Keratinocyte (primary cell): ENCODE measurements at regions not wholly inside any gene's neighbourhood (a gene's known extent, or its start where the extent isn't known, plus 50 kb on each side); places are given as distances from the start of the nearest gene placed in this dataset.

Source experiments
- DNase-seq: peaks from one replicate; pipeline ENCODE4 v3.0.0-alpha.2; 2011; ENCODE audit warnings: low read depth, missing footprints, low spot score
- FAIRE-seq: peaks from 2 replicates; lab custom pipeline; 2011; peaks lifted over from hg19 to GRCh38; lab: Jason Lieb, UNC
- H2AFZ ChIP-seq: 2 replicates; pipeline ENCODE4 v1.6.0; 2012; ENCODE audit warnings: low read length, control low read depth, inconsistent platforms; ENCODE audit not compliant: control insufficient read depth
- H3K27ac ChIP-seq: 2 replicates; pipeline ENCODE4 v1.5.1; 2011; ENCODE audit warnings: low read length; ENCODE audit not compliant: control insufficient read depth, insufficient read depth
- H3K27me3 ChIP-seq: 3 replicates; pipeline ENCODE4 v1.6.0; 2011; ENCODE audit warnings: low read length; ENCODE audit not compliant: control insufficient read depth, insufficient read depth; ENCODE audit errors: extremely low read depth
- H3K36me3 ChIP-seq, 2 experiments: 2 replicates in 1 of 2; 3 replicates in 1 of 2; pipeline ENCODE4 v1.5.1; 2011; ENCODE audit warnings: low read length in 2 of 2, mild to moderate bottlenecking in 1 of 2; ENCODE audit not compliant: control insufficient read depth in 2 of 2, insufficient read depth in 2 of 2; ENCODE audit errors: extremely low read depth in 1 of 2
- H3K4me1 ChIP-seq: 3 replicates; pipeline ENCODE4 v1.5.1; 2011; ENCODE audit warnings: low read length; ENCODE audit not compliant: control insufficient read depth, insufficient read depth; ENCODE audit errors: extremely low read depth
- H3K4me2 ChIP-seq: 3 replicates; pipeline ENCODE4 v1.6.0; 2011; ENCODE audit warnings: low read depth, low read length; ENCODE audit not compliant: control insufficient read depth, insufficient read depth; ENCODE audit errors: extremely low read depth
- H3K4me3 ChIP-seq, 3 experiments: fragments of 200-600 bp in 1 of 3; sonication (generic) in 1 of 3; 2 replicates in 2 of 3; 3 replicates in 1 of 3; pipeline ENCODE4 v1.5.1; 2011 to 2016; ENCODE audit warnings: low read length in 3 of 3, mild to moderate bottlenecking in 3 of 3, control low read depth in 2 of 3, inconsistent platforms in 1 of 3, low read depth in 1 of 3, mixed read lengths in 1 of 3, mixed run types in 1 of 3, moderate library complexity in 1 of 3; ENCODE audit not compliant: control insufficient read depth in 2 of 3, insufficient read depth in 2 of 3; ENCODE audit errors: extremely low read depth in 1 of 3
- H3K79me2 ChIP-seq: 2 replicates; pipeline ENCODE4 v1.6.0; 2012; ENCODE audit warnings: low read length; ENCODE audit not compliant: control insufficient read depth, insufficient read depth
- H3K9ac ChIP-seq: 3 replicates; pipeline ENCODE4 v1.6.0; 2011; ENCODE audit warnings: low read length; ENCODE audit not compliant: control insufficient read depth, insufficient read depth; ENCODE audit errors: extremely low read depth
- H3K9me1 ChIP-seq: 3 replicates; pipeline ENCODE4 v1.6.0; 2011; ENCODE audit warnings: low read length; ENCODE audit not compliant: control insufficient read depth, insufficient read depth; ENCODE audit errors: extremely low read depth
- H3K9me3 ChIP-seq: 2 replicates; pipeline ENCODE4 v1.5.1; 2012; ENCODE audit warnings: low read depth, low read length; ENCODE audit not compliant: control insufficient read depth
- H4K20me1 ChIP-seq: 3 replicates; pipeline ENCODE4 v1.6.0; 2011; ENCODE audit warnings: low read length; ENCODE audit not compliant: control insufficient read depth, insufficient read depth; ENCODE audit errors: extremely low read depth
- CTCF ChIP-seq, 3 experiments: IDR thresholded peaks in 1 of 3; conservative IDR thresholded peaks in 1 of 3; optimal IDR thresholded peaks in 1 of 3; 2 replicates in 2 of 3; 3 replicates in 1 of 3; pipeline versions ENCODE3 to v1.5.1; 2011; ENCODE audit warnings: low read length in 3 of 3, mild to moderate bottlenecking in 3 of 3, moderate library complexity in 2 of 3, control low read depth in 1 of 3, inconsistent platforms in 1 of 3; ENCODE audit not compliant: insufficient read depth in 2 of 3; ENCODE audit errors: extremely low read depth in 1 of 3
- EZH2 ChIP-seq: IDR thresholded peaks from one replicate; pipeline ENCODE4 v1.6.1; 2012; ENCODE audit warnings: inconsistent platforms, mild to moderate bottlenecking, low read length, moderate library complexity
- dilution Hi-C: fragments of 300-500 bp; cut with MboI; formaldehyde crosslinking; loops from one replicate; pipeline ENCODE4 v1.7.0; 2020; ENCODE audit warnings: low sequenced_read_pairs; ENCODE audit not compliant: extremely low pct_ligation_motif_present

GRCh38 chr6:121578216-121578615, 142.8 kb downstream of the GJA1 start:
- no peak for DNase-seq
- no peaks in the 10 kb centered on the region for H3K4me1 ChIP-seq
- no peaks in the 10 kb centered on the region for H4K20me1 ChIP-seq
- no peak for TF ChIP-seq EZH2
- FAIRE-seq = no peak
- dilution Hi-C loops = no loop called here
- H3K9me1 ChIP-seq = no peaks in the 10 kb centered on the region
- H3K79me2 ChIP-seq = no peaks in the 10 kb centered on the region
- no peaks in the 10 kb centered on the region for H3K9me3 ChIP-seq
- H3K9ac ChIP-seq = no peak overlapping the region
- H3K36me3 ChIP-seq = no peaks in the 10 kb centered on the region
- no peak overlapping the region for H2AFZ ChIP-seq
- H3K4me2 ChIP-seq = no peak overlapping the region
- no peak overlapping the region for H3K4me3 ChIP-seq
- no peaks in the 10 kb centered on the region for H3K27me3 ChIP-seq
- no peak overlapping the region for H3K27ac ChIP-seq

- no peak overlapping the region for H2AFZ ChIP-seq
- H3K9me3 ChIP-seq = no peaks in the 10 kb centered on the region
- H3K79me2 ChIP-seq = no peaks in the 10 kb centered on the region
- FAIRE-seq (no peak), DNase-seq (no peak)
- no peak overlapping the region for H3K9ac ChIP-seq
- dilution Hi-C loops = no loop called here
- H3K36me3 ChIP-seq = no peaks in the 10 kb centered on the region
- no peak overlapping the region for H3K4me3 ChIP-seq
- no peak overlapping the region for H3K27ac ChIP-seq
- TF ChIP-seq EZH2 (no peak), CTCF (optimal IDR thresholded peaks at IDR 0.05 in 1 of 3, IDR thresholded peaks at IDR 0.05 in 1 of 3, conservative IDR thresholded peaks at IDR 0.05 in 1 of 3; ENCODE audit: extremely low read depth in 1 of 3, insufficient read depth in 2 of 3, low read length in 3 of 3) (no peak)
- no peaks in the 10 kb centered on the region for H3K4me1 ChIP-seq
- H3K9me1 ChIP-seq = no peaks in the 10 kb centered on the region
- H3K27me3 ChIP-seq = no peaks in the 10 kb centered on the region
- H3K4me2 ChIP-seq = no peak overlapping the region
- no peaks in the 10 kb centered on the region for H4K20me1 ChIP-seq
These were observed 144.0 kb downstream of the GJA1 start for GRCh38 chr6:121579478-121579877.

GRCh38 chr6:121581327-121581726, 145.9 kb downstream of the GJA1 start:
- H2AFZ ChIP-seq = no peak overlapping the region
- H3K79me2 ChIP-seq = no peaks in the 10 kb centered on the region
- H4K20me1 ChIP-seq = no peaks in the 10 kb centered on the region
- H3K9ac ChIP-seq = no peak overlapping the region
- no peaks in the 10 kb centered on the region for H3K27me3 ChIP-seq
- H3K4me2 ChIP-seq = no peak overlapping the region
- no peaks in the 10 kb centered on the region for H3K9me1 ChIP-seq
- TF ChIP-seq EZH2 (no peak), CTCF (optimal IDR thresholded peaks at IDR 0.05 in 1 of 3, IDR thresholded peaks at IDR 0.05 in 1 of 3, conservative IDR thresholded peaks at IDR 0.05 in 1 of 3; ENCODE audit: extremely low read depth in 1 of 3, insufficient read depth in 2 of 3, low read length in 3 of 3) (no peak)
- dilution Hi-C loops = no loop called here
- H3K36me3 ChIP-seq = no peaks in the 10 kb centered on the region
- H3K4me3 ChIP-seq = no peak overlapping the region
- FAIRE-seq (no peak), DNase-seq (no peak)
- no peaks in the 10 kb centered on the region for H3K4me1 ChIP-seq
- H3K9me3 ChIP-seq = no peaks in the 10 kb centered on the region
- no peak overlapping the region for H3K27ac ChIP-seq
